ENCODE measurements at regions not wholly inside any gene's neighbourhood (a gene's known extent, or its start where the extent isn't known, plus 50 kb on each side); places are given as distances from the start of the nearest gene placed in this dataset.
"Not testable (repeated sequence)": the region's sequence is repeated elsewhere in the genome, so short reads cannot be mapped to it uniquely, and the experiment has no call there.

DNA sequence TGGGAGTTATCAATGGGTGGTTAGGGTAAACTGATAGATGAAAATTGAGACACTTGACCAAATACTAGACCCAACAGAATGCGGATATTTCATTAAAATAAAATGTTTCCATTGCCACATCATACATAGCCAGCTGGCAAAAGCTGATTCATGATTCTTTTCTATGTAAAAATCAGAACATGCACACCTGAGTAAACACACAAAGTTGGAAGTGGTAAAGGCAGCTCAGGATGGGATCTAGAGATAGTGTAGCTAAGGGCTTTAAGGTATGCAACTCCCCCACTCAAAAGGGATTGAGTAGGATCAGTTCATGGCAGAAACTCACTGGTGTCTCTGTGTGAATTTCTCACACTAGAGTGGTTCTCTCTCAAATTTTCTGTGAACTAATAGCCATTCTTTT, 541.1 kb upstream of the GRAMD2B start:
- FAIRE-seq = no peak
- DNase-seq (ENCODE audit: insufficient read length, low spot score) = no peak

DNA sequence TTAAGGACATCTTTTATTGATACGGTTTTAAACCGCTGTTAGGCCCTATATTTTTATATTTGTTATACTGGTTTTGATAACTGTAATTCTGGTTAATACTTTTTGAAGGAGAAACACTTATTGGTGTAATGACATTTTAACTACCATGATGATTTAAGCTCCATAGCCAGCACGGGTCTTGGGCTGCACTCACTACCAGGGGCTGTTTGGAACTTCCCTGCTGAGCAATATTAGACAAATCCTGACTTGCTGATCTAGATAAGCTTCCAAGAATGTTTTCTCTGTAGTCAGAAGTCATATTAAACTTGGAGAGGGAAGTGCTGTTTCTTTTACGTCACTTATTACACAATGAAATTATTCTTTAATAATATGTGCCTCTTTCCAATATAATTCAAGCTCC, 540.0 kb upstream of the GRAMD2B start:
- FAIRE-seq (no peak), DNase-seq (ENCODE audit: insufficient read length, low spot score) (peak; percentile 5)

DNA sequence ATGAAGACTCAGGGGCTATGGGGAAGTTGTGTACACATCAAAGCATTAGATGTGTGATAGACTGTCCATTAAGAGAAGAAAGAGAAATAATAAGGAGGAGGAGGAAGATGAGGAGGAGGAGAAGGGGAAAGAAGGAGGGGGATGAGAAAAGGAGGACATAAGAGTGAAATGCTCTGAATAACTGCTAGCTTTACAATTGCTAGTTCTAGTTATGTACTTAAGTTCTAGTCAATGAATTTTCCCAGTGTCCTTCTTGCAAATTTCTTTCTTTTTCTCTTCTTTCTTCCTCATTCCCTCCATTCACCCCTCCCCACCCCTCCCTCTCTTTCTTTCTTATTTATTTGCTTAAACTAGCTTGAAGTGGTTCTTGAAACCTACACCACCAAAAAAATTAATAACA, 534.9 kb upstream of the GRAMD2B start:
- FAIRE-seq (no peak), DNase-seq (ENCODE audit: insufficient read length, low spot score) (no peak)

DNA sequence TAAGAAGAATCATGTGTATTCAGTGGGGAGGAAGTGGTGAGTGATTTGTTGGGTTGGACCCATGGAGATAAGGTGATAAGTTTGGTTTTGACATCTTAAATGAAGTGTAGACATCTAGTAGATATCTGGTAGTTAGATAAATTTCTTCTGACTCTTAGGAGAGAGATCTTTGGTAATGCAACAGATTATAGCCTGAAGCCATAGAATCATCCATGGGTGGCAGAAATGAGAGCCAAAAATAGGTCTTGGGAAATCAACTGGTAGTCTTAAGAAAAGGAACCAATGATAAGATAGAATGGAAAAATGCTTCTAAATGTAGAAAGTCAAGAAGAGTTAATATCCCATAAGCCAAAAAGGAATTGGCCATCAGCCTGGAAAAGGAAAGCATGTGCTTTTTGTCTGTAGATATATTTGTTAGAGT, 532.7 kb upstream of the GRAMD2B start:
- no peak for FAIRE-seq
- DNase-seq (ENCODE audit: insufficient read length, low spot score) = no peak

DNA sequence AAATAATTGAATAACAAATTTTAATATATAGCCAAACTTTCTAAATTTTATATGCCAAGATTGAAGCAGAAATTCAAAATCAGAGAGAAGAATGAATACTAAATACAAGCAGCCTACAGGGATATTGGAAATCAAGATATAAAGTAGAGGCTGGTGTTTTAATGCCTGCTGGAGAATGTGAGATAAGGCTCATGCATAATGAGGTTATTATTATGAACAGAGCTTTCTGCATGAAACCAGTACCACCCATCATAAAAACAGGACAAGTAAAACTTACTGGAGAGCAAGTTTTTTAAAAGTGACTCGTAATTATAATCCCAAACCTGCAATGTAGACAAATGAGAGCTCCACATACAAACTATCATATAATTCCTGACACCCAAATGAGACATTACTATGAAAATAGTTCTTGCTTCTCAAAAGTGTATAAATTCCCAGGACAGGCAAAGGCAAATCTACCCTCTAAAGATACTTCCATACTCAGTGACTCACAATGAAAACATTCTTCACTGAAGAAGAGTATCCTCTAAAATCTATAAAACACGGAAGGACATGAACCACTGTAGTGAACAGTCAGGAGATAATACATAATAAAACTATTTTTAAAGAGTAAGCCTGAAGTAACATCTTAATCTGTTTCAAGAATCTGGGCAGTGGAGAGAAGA, 532.0 kb upstream of the GRAMD2B start:
- FAIRE-seq = no peak
- DNase-seq (ENCODE audit: insufficient read length, low spot score) = peak; percentile 7

DNA sequence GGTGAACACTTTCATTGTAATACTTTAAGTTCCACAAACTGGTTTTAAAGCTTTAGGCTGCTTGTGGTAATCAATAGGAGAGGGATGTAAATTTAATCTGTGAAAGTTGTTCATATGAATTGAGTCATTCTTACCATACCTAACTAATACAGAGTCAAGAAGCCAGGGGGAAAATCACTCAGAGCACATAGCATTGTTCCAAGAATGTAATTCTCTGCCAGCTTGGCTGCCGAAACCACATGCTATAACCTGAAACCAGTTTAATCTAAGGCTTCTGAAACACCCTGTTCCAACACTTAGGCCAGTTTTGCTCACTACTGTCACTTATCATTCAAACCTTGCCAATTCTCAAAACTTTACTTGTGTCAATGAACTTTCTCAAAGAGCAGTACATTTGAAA, 528.8 kb upstream of the GRAMD2B start:
- no peak for FAIRE-seq
- no peak for DNase-seq (ENCODE audit: insufficient read length, low spot score)

DNA sequence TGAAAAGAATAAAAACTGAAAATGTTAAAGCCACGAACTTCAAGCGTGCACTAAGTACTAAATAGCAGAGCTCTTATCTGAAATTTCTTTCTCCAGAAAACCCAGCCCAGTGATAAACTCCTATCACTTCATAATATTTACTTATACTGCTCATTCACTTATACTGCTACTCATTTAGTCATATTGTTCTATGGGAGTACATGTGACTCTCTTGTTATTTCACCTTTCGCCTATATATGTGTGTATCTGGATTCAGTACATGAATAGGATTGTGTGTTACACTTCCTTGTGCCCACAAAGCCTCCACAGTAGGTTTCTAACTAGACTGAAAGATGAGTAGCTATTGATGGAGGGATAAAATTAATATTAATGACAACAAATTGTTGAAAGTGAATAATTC, 526.8 kb upstream of the GRAMD2B start:
- DNase-seq (ENCODE audit: insufficient read length, low spot score) (no peak), FAIRE-seq (no peak)

DNA sequence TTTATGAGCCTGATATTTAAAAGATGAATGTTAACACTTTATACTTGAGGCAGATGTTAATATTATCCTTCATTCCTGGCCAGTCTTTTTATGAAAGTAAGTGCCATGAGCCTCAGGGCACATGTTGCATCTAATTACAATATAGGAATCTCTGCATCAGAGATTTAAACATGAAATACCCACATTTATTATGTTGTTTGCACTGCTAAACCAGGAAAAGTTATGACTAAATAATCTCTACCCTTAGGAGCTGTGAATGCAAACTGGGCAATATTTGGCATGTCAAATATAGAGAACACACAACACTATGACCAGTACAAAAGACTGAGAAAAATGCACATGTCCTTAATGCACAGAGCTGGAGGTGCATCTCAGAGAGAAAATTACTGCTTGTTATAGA, 526.1 kb upstream of the GRAMD2B start:
- no peak for DNase-seq (ENCODE audit: insufficient read length, low spot score)
- FAIRE-seq = no peak

DNA sequence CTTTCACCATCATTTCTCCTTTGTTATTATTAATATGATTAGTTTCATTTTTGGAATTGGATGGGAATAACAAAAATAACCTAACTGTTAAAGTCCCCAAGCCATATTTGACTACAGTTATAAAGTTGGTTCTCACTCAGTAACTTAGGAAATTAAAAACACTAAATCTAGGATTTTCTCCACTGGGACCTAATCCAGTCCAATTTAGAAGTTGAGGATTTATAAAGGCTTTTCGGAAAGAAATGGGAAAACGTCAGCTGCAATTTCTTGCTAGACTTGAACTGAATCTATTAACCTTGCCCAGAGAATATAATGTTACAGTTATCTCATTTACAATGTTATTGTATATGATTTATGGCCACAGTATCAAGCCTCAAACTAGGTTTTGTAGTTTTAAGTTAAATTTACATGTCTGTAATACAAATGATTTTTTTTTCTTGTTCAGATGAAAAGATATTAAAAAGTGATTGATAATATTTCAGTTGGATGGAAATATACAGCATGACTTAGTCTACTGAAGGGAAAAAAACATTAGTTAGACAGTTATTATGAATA, 524.3 kb upstream of the GRAMD2B start:
- FAIRE-seq = no peak
- DNase-seq (ENCODE audit: insufficient read length, low spot score) = no peak

DNA sequence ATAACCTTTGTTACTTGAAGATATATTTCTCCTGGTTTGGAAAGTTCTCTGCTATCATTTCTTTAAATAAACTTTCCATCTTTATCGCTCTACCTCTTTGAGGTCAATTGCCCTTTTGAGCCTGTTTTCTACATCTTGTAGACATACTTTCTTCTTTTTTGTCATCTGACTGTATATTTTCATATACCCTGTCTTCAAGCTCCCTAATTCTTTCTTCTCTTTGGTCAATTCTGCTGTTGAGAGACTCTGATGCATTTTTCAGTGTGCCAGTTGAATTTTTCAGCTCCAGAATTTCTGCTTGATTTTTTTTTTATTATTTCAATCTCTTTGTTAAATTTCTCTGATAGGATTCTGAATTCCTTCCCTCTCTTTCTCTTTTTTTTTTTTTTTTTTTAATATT, 511.2 kb upstream of the GRAMD2B start:
- DNase-seq (ENCODE audit: insufficient read length, low spot score) = no peak
- no peak for FAIRE-seq

DNA sequence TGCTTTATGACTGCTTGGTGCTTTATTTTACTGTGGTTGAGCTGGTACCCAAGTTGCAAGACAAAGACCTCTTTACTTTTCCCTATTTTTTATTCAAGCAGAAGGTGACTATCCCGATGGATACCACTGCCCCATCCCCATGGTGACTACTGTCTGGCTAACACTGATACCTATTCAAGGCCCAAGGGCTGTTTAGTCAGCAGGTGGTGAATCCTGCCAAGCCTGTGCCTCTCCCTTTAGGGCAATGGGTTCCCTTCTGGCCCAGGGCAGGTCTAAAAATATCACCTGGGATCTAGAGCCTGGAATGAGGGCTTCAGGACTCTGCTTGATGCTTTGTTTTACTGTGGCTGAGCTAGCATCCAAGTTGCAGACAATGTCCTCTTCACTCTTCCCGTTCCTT, 510.0 kb upstream of the GRAMD2B start:
- FAIRE-seq = no peak

DNA sequence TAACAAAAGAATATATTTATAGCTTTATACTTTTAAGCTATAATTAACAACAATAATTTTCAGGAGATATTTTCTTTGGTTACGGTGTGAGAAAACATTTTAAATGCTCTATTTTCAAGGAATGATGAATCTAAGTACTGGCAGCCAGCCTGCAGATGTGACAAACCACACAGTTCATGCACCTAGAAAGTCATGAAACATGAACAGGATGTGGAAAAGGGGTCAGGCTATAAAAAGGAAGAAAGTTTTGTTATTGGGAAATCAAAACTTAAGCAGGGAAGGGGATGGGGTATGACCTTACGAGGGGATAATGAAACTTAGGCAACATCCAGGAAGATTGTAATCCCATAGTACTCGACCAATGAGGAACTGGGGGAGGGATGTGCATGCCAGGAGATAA, 508.7 kb upstream of the GRAMD2B start:
- FAIRE-seq (no peak), DNase-seq (ENCODE audit: insufficient read length, low spot score) (no peak)

More for the DNA sequence above, 510.0 kb upstream of the GRAMD2B start:
- no peak for DNase-seq (ENCODE audit: insufficient read length, low spot score)

DNA sequence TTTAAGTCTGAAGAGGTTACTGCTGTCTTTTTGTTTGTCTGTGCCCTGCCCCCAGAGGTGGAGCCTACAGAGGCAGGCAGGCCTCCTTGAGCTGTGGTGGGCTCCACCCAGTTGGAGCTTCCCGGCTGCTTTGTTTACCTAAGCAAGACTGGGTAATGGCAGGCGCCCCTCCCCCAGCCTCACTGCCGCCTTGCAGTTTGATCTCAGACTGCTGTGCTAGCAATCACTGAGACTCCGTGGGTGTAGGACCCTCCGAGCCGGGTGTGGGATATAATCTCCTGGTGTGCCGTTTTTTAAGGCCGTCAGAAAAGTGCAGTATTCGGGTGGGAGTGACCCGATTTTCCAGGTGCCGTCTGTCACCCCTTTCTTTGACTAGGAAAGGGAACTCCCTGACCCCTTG, 499.3 kb upstream of the GRAMD2B start:
- not testable (repeated sequence) for DNase-seq (ENCODE audit: insufficient read length, low spot score)

DNA sequence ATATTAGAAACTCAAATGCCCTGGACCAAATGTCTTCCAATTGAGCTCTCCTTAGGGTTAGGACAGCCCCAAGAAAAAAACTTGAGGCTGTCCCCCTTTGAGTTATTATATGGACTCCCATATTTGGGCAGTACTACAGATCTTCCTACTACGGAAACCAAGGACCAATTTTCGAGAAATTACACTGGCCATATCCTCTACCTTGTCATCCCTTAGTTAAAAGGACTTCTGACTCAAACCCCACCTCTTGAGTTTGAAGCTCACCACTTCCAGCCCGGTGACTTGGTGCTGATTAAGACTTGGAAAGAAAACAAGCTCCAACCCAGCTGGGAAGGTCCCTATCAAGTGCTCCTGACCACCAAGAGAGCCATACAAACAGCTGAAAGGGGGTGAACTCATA, 497.0 kb upstream of the GRAMD2B start:
- DNase-seq (ENCODE audit: insufficient read length, low spot score) = no peak
- no peak for FAIRE-seq

More for the DNA sequence above, 499.3 kb upstream of the GRAMD2B start:
- FAIRE-seq = not testable (repeated sequence)

DNA sequence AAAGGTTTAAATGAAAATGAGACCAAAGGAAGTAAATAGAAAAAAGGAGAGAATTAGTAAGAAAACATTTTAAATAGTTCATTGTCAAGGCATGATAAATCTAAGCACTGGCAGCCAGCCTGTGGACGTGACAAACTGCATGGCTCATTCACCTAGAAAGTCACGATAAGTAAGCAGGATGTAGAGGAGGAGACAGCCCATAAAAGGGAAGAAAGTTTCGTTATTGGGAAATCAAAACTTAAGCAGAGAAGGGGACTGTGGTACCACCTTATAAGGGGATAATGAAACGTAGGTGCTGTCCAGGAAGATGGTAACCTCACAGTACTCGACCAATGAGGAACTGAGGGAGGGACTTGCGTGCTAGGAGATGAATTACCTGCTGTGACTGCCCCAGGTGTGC, 494.5 kb upstream of the GRAMD2B start:
- FAIRE-seq = no peak
- DNase-seq (ENCODE audit: insufficient read length, low spot score) = no peak

DNA sequence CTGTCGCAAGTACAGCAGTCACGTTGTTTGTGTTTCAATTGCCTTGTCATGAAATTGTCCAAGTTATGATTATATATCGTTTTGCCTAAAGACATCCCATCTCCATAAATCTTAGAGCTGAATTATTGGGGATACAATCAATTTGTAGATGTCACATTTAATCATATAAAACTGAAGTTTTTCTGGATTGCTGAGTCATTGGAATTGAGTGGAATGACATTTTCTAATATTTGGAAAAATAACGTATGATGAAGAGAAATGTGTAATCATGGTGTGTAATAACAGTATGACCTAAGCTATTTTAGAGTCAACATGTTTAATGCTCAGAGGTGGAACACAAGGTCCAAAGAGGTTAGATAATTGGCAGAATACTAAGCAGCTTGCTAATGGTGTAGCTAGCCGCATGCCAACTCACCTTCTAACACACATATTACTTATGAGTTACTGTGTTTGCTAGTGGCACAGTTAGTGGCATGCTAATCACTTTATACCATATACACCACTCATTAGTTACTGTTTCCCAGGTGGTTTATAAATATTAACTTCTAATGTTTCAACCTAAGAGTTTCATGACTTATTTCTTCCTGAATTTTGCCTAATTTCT, 473.1 kb upstream of the GRAMD2B start:
- FAIRE-seq (no peak), DNase-seq (ENCODE audit: insufficient read length, low spot score) (no peak)

DNA sequence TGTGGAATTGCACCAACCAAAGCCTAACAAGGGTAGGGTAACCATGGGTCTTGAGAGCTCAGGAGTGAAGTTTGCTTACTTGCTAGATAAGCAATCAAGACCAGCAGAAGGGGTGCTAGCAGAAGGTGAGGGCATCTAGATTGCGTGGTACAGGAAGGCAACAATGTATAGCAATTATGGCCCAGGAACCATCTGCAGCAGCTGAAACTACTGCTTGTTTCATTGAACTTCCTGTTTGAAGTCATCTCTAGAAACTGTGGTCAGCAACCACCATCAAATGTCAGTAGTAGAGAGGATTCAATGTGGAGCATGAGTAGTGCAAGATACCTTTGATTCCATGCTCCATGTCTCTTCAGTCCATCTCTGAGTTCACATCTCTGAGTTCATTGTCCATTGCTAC, 462.1 kb upstream of the GRAMD2B start:
- DNase-seq (ENCODE audit: insufficient read length, low spot score) (no peak), FAIRE-seq (no peak)

DNA sequence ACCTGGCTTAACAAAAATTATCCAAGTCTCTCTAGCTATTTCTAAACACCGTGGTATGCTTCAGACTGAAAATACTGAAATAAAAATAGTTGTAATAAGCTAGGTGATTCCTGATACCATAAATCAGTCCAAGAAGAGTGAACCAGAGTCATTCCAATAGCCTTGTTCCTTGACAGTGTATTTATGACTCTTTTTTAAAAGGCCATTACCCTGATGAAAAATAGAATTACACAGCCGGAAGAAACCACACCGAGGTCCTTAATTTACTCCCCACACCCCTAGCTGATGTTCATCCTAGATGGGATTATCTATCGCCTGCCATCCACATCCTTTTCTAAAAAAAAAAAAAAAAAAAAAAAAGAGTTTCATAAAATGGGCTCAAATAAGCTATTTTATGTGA, 457.6 kb upstream of the GRAMD2B start:
- DNase-seq (ENCODE audit: insufficient read length, low spot score) (no peak), FAIRE-seq (no peak)

DNA sequence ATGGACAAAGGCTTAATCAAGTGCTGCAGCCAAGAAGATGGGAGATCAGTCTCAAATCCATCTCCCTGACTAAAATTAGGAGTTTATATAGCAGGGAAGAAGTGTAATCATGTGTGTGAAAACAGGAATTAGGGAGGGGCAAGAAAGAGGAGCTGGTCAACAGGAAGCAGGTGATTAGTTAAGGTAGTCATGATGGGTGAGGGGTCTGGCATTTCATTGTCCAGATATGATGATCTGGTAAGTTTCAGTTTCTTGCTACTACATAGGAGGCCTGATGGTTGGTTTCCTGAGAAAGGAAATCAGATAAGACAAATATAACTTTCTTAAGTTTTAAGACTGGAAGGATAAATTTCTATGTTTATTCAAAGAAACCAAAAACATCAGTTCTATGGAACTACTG, 455.6 kb upstream of the GRAMD2B start:
- FAIRE-seq = no peak
- no peak for DNase-seq (ENCODE audit: insufficient read length, low spot score)

DNA sequence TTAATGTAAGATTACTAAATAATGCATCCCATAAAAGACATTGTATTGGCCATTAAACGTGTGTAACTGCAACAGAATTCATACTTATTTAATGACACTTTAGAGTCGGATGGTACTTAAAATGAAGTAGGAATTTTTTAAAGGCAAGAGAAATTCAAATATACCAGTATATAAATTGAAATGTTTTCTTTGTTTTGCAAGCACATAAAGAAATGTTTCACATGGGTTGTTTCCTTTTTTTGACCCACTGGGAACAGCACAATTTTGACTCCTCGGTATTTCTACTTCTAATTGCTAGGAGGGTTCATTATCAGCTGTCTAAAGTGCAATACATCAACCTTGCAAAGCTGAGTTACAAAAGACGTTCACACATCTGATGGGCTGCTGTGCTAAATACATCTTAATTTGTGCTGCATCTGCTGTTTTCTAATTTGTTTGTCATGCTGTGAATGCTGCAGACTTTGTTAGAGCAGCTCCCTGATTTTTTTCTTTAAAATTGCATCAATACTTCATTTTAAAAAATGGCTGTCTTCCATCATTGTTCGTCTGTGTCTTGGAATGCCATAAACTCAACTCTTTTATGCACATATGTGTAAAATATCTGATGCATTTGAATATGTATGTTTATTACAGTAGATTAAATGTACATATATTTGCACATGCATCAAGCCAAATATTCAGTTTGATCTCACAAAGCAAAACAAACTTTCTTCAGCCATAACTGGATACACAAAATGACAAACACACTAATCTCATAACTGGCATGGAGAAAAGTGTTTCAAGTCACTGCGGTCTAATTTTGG, 454.0 kb upstream of the GRAMD2B start:
- FAIRE-seq = no peak

DNA sequence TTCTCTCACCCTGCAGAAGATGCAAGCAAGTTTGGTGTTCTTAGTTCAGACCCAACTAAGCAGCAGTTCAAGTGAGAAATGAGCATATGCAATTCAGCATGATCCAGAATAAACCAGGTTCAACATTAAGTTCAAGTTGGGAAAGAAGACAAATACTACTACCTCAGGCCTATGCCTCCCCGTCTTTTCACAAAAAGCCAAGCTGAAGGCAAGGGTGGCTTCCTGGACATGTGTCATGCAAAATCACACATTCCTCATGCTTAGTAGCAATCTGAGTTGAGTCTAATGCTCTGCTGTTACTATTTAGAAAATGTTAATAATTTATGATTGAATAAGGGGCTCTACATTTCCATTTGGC, 453.4 kb upstream of the GRAMD2B start:
- FAIRE-seq (no peak), DNase-seq (ENCODE audit: insufficient read length, low spot score) (no peak)

More for the DNA sequence above, 454.0 kb upstream of the GRAMD2B start:
- DNase-seq (ENCODE audit: insufficient read length, low spot score) = no peak
